Vagina (tissue), 2 donors: ENCODE measurements at regions not wholly inside any gene's neighbourhood (a gene's known extent, or its start where the extent isn't known, plus 50 kb on each side); places are given as distances from the start of the nearest gene placed in this dataset.

Experiments used
- DNase-seq, 2 donors: peaks; one replicate each; pipeline ENCODE4 v3.0.0-alpha.2; 2017; ENCODE audit errors: extremely low spot score in 2 of 2
- H3K27ac ChIP-seq: fragments of 200-600 bp; sonication (generic); one replicate; pipeline ENCODE4 v1.5.1; 2019
- H3K27me3 ChIP-seq: fragments of 200-600 bp; sonication (generic); one replicate; pipeline ENCODE4 v1.5.1; 2019
- H3K36me3 ChIP-seq, 2 donors: fragments of 200-600 bp; sonication (generic); one replicate each; pipeline ENCODE4 v1.5.1; 2017 to 2019
- H3K4me1 ChIP-seq: fragments of 200-600 bp; sonication (generic); one replicate; pipeline ENCODE4 v1.5.1; 2019
- H3K4me3 ChIP-seq, 2 donors: fragments of 200-600 bp; sonication (generic); 1 replicate in 1 of 2; 2 replicates in 1 of 2; pipeline ENCODE4 v1.5.1; 2016 to 2019
- H3K9me3 ChIP-seq: fragments of 200-600 bp; sonication (generic); one replicate; pipeline ENCODE4 v1.5.1; 2019
- POLR2A ChIP-seq, 2 donors: fragments of 450-650 bp; IDR thresholded peaks; one replicate each; pipeline ENCODE4 v1.6.1; 2017; ENCODE audit warnings: antibody characterized with exemption in 2 of 2, mild to moderate bottlenecking in 2 of 2, moderate library complexity in 2 of 2
- POLR2AphosphoS5 ChIP-seq, 2 donors: sonication (generic); formaldehyde crosslinking; IDR thresholded peaks; one replicate each; pipeline ENCODE4 v1.9.0; 2017; ENCODE audit warnings: antibody characterized with exemption in 2 of 2, mild to moderate bottlenecking in 2 of 2, low read depth in 1 of 2; ENCODE audit not compliant: insufficient read depth in 1 of 2
- intact Hi-C: fragments of 100-400 bp; cut with DNase I; formaldehyde crosslinking; loops from one replicate; pipeline ENCODE4 v1.15.1; 2023
- TF ChIP-seq, protein P1 (sequence below), 3 experiments: fragments of 450-650 bp in 2 of 3; fragments of 200-600 bp in 1 of 3; sonication (generic) in 1 of 3; IDR thresholded peaks; one replicate each; pipeline ENCODE4 v1.5.1; 2017 to 2019; ENCODE audit warnings: antibody characterized with exemption in 3 of 3, mild to moderate bottlenecking in 2 of 3, moderate library complexity in 2 of 3

DNA sequence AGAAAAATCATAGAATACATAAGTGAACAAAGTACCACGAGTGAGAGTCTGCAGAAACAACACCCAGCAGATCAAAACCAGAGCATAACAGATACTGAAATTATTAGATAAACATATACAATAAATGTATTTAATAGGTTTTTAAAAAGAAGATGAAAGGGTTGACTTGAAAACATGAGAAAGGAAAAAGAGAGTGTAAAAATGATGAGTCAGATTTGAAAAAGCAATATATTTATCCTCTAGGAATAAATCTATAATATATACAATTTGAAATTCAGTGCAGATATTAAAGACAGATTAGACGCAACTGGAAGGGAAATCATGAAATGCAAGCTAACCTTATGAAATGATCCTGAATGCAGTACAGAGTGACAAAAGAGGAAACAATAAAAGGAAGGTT lies 170.2 kb upstream of the RUNX1 start:
- no peaks in the 10 kb centered on the region for H3K36me3 ChIP-seq
- intact Hi-C loops = no loop called here
- H3K27me3 ChIP-seq = no peaks in the 10 kb centered on the region
- H3K4me3 ChIP-seq = no peak overlapping the region
- no peak overlapping the region for H3K27ac ChIP-seq
- no peaks in the 10 kb centered on the region for H3K9me3 ChIP-seq
- TF ChIP-seq POLR2AphosphoS5 (IDR thresholded peaks at IDR 0.05; ENCODE audit: insufficient read depth in 1 of 2, low read depth in 1 of 2) = no peak
- TF ChIP-seq, protein P1, sequence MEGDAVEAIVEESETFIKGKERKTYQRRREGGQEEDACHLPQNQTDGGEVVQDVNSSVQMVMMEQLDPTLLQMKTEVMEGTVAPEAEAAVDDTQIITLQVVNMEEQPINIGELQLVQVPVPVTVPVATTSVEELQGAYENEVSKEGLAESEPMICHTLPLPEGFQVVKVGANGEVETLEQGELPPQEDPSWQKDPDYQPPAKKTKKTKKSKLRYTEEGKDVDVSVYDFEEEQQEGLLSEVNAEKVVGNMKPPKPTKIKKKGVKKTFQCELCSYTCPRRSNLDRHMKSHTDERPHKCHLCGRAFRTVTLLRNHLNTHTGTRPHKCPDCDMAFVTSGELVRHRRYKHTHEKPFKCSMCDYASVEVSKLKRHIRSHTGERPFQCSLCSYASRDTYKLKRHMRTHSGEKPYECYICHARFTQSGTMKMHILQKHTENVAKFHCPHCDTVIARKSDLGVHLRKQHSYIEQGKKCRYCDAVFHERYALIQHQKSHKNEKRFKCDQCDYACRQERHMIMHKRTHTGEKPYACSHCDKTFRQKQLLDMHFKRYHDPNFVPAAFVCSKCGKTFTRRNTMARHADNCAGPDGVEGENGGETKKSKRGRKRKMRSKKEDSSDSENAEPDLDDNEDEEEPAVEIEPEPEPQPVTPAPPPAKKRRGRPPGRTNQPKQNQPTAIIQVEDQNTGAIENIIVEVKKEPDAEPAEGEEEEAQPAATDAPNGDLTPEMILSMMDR (IDR thresholded peaks at IDR 0.05) = no peak
- no peak for DNase-seq
- no peaks in the 10 kb centered on the region for H3K4me1 ChIP-seq

DNA sequence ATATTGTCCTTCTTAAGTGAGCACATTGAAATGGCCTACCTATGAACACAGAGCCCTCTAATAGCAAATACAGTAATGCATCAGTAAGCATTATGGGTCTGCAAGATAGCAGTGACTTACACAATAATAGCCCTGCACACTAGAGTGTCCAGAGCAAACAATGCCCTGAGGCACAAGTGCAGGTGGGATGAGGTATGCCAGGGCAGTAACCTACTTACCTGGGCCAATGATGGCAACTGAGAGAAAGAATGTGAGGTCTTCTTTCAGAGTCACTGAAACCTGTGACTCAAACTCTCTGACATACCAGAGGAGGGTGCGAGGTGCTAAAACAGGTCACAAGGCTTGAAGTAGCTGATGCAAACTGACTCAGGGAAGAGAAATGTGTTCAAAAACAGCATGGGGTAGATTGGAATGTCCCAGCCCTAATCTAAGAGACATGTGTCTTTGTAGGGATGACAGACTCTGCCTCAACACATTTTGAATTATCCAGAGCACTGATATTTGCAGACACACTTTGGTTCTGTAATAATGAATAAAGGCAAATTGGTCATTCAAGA lies 168.5 kb upstream of the RUNX1 start:
- Histone ChIP-seq H3K9me3 (no peaks in the 10 kb centered on the region), H3K4me1 (peaks cover 5% of the 10 kb centered on the region), H3K36me3 (no peaks in the 10 kb centered on the region), H3K27me3 (no peaks in the 10 kb centered on the region), H3K4me3 (no peak overlapping the region), H3K27ac (no peak overlapping the region)
- no peak for TF ChIP-seq POLR2A (IDR thresholded peaks at IDR 0.05)
- no peak for TF ChIP-seq POLR2AphosphoS5 (IDR thresholded peaks at IDR 0.05; ENCODE audit: insufficient read depth in 1 of 2, low read depth in 1 of 2)
- TF ChIP-seq, protein P1 (IDR thresholded peaks at IDR 0.05) = no peak
- no peak for DNase-seq
- intact Hi-C loops = no loop called here

DNA sequence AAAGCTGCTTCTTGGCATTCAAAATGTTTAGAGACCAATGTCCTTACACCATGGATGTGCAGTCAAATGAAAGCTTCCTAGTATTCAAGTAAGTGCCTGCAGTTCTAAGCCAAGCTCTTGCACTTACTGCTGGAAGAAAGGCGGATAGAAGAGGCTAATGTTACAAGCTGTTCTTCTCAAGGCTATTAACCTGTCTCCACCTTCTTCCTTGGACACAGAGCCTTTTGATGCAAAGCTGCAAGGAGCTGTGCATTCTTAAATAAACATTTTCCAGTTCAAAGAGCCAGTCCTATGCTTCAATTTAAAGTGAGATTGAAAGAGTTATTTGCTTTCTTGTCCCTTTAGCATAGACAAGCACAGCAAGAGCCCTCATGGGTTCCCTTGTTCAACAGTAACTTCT lies 167.9 kb upstream of the RUNX1 start:
- intact Hi-C loops = no loop called here
- TF ChIP-seq, protein P1 (IDR thresholded peaks at IDR 0.05) = no peak
- TF ChIP-seq POLR2A (IDR thresholded peaks at IDR 0.05) = no peak
- no peak for TF ChIP-seq POLR2AphosphoS5 (IDR thresholded peaks at IDR 0.05; ENCODE audit: insufficient read depth in 1 of 2, low read depth in 1 of 2)

DNA sequence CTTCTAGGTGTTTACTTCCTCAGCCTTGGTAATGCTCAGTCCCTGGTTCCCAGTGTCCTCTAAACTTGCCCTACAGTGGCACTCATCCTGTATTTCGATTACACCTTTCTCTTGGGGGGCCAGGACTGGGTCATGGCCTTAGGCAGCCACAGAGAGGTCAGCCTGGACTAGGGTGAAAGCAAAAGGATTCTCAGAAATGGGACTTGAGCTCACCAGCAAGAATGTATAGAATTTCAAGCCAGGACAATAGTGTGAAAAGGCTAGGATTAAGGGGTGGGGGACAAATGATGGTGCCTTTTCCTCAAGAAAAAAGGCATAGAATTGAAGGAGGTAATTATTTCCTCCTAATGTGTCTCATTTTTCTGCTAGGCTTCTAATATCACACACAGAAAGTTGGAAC lies 166.8 kb upstream of the RUNX1 start:
- no peaks in the 10 kb centered on the region for H3K9me3 ChIP-seq
- no peak overlapping the region for H3K4me3 ChIP-seq
- no peaks in the 10 kb centered on the region for H3K27me3 ChIP-seq
- no peak overlapping the region for H3K27ac ChIP-seq
- no peaks in the 10 kb centered on the region for H3K36me3 ChIP-seq
- peaks cover 14% of the 10 kb centered on the region for H3K4me1 ChIP-seq
- no peak for DNase-seq
- intact Hi-C loops = no loop called here
- TF ChIP-seq POLR2A (IDR thresholded peaks at IDR 0.05) = no peak
- no peak for TF ChIP-seq POLR2AphosphoS5 (IDR thresholded peaks at IDR 0.05; ENCODE audit: insufficient read depth in 1 of 2, low read depth in 1 of 2)
- TF ChIP-seq, protein P1 (IDR thresholded peaks at IDR 0.05) = no peak

More for the DNA sequence above, 167.9 kb upstream of the RUNX1 start:
- H3K9me3 ChIP-seq = no peaks in the 10 kb centered on the region
- H3K36me3 ChIP-seq = no peaks in the 10 kb centered on the region
- DNase-seq = no peak
- no peaks in the 10 kb centered on the region for H3K27me3 ChIP-seq
- H3K27ac ChIP-seq = no peak overlapping the region
- peaks cover 8% of the 10 kb centered on the region for H3K4me1 ChIP-seq
- H3K4me3 ChIP-seq = no peak overlapping the region

DNA sequence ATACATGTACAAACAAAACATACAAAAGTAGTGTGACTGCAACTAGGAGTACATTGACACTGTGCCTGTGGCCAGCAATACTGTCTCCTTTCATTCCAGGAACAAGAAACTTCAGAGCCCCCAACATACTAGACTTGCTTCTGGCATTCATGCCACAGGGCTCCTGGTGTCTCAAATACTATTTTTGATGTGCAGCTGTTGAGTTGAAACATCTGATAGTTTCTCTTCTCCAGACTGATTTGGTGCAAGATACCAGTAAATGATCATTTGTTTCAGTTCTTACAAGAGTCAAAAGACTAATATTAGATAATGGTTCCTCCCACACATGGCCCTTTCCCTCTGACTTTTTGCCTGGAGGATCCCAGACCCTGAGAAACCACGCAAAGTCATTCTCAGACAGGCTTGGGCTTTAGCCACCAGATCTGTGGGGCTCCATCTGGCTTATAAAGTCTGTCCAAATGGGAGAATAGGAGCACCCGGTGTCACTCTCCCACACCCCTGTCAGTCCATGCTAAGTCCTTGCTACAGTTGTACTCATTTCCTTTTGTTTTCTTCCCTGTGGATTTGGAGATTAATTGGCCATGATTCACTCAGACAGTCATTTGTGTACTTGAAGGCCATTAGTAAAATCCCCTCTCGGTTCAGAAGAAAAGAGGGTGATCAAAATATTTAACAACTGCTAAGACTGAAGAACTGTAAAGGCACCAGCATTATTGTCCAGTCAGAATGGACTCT lies 163.5 kb upstream of the RUNX1 start:
- TF ChIP-seq POLR2AphosphoS5 (IDR thresholded peaks at IDR 0.05; ENCODE audit: insufficient read depth in 1 of 2, low read depth in 1 of 2) (no peak), POLR2A (IDR thresholded peaks at IDR 0.05) (no peak)
- TF ChIP-seq, protein P1 (IDR thresholded peaks at IDR 0.05) = no peak
- Histone ChIP-seq H3K36me3 (no peaks in the 10 kb centered on the region), H3K27ac (peak overlapping the region; percentile 49), H3K4me1 (peaks cover 16% of the 10 kb centered on the region), H3K27me3 (no peaks in the 10 kb centered on the region), H3K9me3 (no peaks in the 10 kb centered on the region), H3K4me3 (no peak overlapping the region)
- DNase-seq = no peak
- intact Hi-C loops = no loop called here
